NCI-H510A treated with DMSO at 0.1 percent for 48 hours (cell line): ENCODE measurements at regions not wholly inside any gene's neighbourhood (a gene's known extent, or its start where the extent isn't known, plus 50 kb on each side); places are given as distances from the start of the nearest gene placed in this dataset.

Source experiments
- DNase-seq: peaks from one replicate; lab custom pipeline; 2025; lab: John Stamatoyannopoulos, UW

GRCh38 chr5:63323926-63324325 is 638.3 kb downstream of the HTR1A start:
- no peak for DNase-seq

GRCh38 chr5:63314551-63314950 is 647.7 kb downstream of the HTR1A start:
- no peak for DNase-seq

GRCh38 chr5:63310644-63311043 is 651.6 kb downstream of the HTR1A start:
- no peak for DNase-seq

- no peak for DNase-seq
Measured at GRCh38 chr5:63306909-63307308, 655.3 kb downstream of the HTR1A start.

- DNase-seq: no peak
Measured at GRCh38 chr5:63293317-63293716, 668.9 kb downstream of the HTR1A start.

GRCh38 chr5:63286724-63287123 is 675.5 kb downstream of the HTR1A start:
- DNase-seq: no peak

- no peak for DNase-seq
Measured at GRCh38 chr5:63263411-63263810, 684.8 kb downstream of the LRRC70 start.

- DNase-seq: no peak
Measured at GRCh38 chr5:63262185-63262981, 683.8 kb downstream of the LRRC70 start.

GRCh38 chr5:63261695-63262094 is 683.1 kb downstream of the LRRC70 start:
- DNase-seq: no peak

- DNase-seq: no peak
Measured at GRCh38 chr5:63255594-63255993, 677.0 kb downstream of the LRRC70 start.

- DNase-seq: no peak
Measured at GRCh38 chr5:63250939-63251338, 672.3 kb downstream of the LRRC70 start.

GRCh38 chr5:63249960-63250359 is 671.3 kb downstream of the LRRC70 start:
- no peak for DNase-seq

- no peak for DNase-seq
Measured at GRCh38 chr5:63247651-63248050, 669.0 kb downstream of the LRRC70 start.

GRCh38 chr5:63245271-63245670 is 666.7 kb downstream of the LRRC70 start:
- DNase-seq: no peak

GRCh38 chr5:63240063-63240755 is 661.6 kb downstream of the LRRC70 start:
- no peak for DNase-seq

- DNase-seq: no peak
Measured at GRCh38 chr5:63233911-63234310, 655.3 kb downstream of the LRRC70 start.

GRCh38 chr5:63233361-63233760 is 654.7 kb downstream of the LRRC70 start:
- no peak for DNase-seq

GRCh38 chr5:63230754-63231153 is 652.1 kb downstream of the LRRC70 start:
- DNase-seq: no peak

GRCh38 chr5:63228154-63228553 is 649.5 kb downstream of the LRRC70 start:
- DNase-seq: no peak

GRCh38 chr5:63220244-63220643 is 641.6 kb downstream of the LRRC70 start:
- no peak for DNase-seq

- no peak for DNase-seq
Measured at GRCh38 chr5:63217422-63217821, 638.8 kb downstream of the LRRC70 start.

- no peak for DNase-seq
Measured at GRCh38 chr5:63213256-63213655, 634.6 kb downstream of the LRRC70 start.

- no peak for DNase-seq
Measured at GRCh38 chr5:63211448-63212132, 633.0 kb downstream of the LRRC70 start.
